Adrenal gland (tissue), 5 donors: ENCODE measurements at regions not wholly inside any gene's neighbourhood (a gene's known extent, or its start where the extent isn't known, plus 50 kb on each side); places are given as distances from the start of the nearest gene placed in this dataset.

ENCODE experiments used
- POLR2A ChIP-seq, 2 donors: fragments of 450-650 bp; IDR thresholded peaks; one replicate each; pipeline ENCODE4 v1.6.1; 2017; ENCODE audit warnings: antibody characterized with exemption in 2 of 2, mild to moderate bottlenecking in 2 of 2, moderate library complexity in 1 of 2
- TF ChIP-seq, protein P1 (sequence below), 6 experiments: fragments of 450-650 bp in 4 of 6; fragments of 200-600 bp in 2 of 6; sonication (generic) in 1 of 6; IDR thresholded peaks; 1 replicate in 5 of 6; 2 replicates in 1 of 6; pipeline versions ENCODE4 v1.5.1 to v1.8.0; 2016 to 2021; ENCODE audit warnings: antibody characterized with exemption in 6 of 6, mild to moderate bottlenecking in 2 of 6, moderate library complexity in 1 of 6
- donor health status: DM: no; HTN: no; CAD: no.

DNA sequence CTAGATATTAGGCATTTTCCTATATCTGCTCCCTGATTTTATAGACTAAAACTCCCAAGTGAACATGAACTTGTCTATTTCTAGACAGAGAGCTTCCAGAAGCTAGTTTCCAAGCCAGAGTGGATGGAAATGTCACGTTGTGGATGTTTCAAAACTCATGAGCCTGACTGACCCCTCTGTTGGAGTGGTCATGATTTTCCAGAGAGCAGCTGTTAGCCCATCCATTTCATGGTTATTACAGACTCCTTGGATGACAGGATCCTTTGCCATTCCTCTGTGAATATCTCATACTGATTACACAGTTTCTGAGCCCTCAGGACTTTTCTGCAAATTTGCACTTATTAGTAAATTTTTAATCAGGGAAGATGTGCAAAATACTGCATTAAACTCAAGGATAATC is 76.8 kb upstream of the ATF3 start:
- TF ChIP-seq, protein P1, sequence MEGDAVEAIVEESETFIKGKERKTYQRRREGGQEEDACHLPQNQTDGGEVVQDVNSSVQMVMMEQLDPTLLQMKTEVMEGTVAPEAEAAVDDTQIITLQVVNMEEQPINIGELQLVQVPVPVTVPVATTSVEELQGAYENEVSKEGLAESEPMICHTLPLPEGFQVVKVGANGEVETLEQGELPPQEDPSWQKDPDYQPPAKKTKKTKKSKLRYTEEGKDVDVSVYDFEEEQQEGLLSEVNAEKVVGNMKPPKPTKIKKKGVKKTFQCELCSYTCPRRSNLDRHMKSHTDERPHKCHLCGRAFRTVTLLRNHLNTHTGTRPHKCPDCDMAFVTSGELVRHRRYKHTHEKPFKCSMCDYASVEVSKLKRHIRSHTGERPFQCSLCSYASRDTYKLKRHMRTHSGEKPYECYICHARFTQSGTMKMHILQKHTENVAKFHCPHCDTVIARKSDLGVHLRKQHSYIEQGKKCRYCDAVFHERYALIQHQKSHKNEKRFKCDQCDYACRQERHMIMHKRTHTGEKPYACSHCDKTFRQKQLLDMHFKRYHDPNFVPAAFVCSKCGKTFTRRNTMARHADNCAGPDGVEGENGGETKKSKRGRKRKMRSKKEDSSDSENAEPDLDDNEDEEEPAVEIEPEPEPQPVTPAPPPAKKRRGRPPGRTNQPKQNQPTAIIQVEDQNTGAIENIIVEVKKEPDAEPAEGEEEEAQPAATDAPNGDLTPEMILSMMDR (IDR thresholded peaks at IDR 0.05): no peak
- no peak for TF ChIP-seq POLR2A (IDR thresholded peaks at IDR 0.05)
